HG02885 (cell line): ENCODE measurements at regions not wholly inside any gene's neighbourhood (a gene's known extent, or its start where the extent isn't known, plus 50 kb on each side); places are given as distances from the start of the nearest gene placed in this dataset.

Experiments used
- ATAC-seq: cut with Tn5 transposase; IDR thresholded peaks from one replicate; pipeline ENCODE4 v1.9.1; 2021; ENCODE audit warnings: mild to moderate bottlenecking; ENCODE audit not compliant: unreplicated experiment, poor library complexity

- no peak for ATAC-seq
These were observed 897.2 kb upstream of the INTU start for GRCh38 chr4:126735294-126736132.

DNA sequence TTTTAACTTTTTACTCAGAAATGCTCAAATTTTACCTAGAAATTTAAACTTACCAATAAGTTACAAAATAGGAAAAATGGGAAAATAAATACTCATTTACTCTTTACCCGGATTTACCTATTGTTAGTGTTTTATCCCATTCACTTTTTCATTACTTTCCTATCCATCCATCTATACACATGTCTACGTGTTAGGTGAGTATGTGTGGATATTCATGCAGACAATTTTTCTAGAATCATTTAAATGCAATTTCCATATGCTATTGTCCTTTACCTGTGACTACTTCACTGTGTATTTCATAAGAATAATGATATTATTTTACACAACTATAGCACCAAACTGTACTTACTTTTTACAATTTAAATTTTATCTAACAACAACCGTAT lies 896.6 kb upstream of the INTU start:
- no peak for ATAC-seq

DNA sequence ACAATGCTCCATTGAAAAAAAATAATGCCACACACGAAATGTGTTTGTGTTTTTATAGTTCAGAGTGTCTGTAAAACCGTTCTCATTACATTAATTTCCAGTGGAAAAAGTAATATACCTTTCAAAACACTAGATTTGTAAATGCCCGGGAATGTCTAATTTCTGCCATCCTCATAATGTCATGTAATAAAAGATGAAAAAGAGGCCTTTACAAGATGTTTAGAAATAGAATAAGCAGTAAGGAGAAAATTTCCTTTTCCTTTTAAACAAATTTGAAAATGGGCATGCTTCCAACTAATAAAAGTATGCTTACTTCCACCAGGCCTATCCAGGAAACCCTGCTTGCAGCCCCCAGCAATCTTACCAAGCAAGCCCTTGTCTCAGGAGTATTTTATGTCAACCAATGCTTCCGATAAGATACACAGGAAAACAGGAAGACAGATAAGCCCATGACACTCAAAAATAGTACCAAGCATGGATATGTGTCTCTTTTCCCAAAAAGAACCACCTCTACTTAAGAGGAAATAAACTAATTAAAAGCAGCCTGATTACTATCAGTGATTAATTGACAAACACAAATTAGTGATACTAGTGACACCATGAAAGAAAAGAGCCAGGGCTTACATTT lies 894.7 kb upstream of the INTU start:
- no peak for ATAC-seq

- ATAC-seq = no peak
These were observed 894.2 kb upstream of the INTU start for GRCh38 chr4:126738527-126738923.

GRCh38 chr4:126738926-126739325 lies 893.8 kb upstream of the INTU start:
- no peak for ATAC-seq

DNA sequence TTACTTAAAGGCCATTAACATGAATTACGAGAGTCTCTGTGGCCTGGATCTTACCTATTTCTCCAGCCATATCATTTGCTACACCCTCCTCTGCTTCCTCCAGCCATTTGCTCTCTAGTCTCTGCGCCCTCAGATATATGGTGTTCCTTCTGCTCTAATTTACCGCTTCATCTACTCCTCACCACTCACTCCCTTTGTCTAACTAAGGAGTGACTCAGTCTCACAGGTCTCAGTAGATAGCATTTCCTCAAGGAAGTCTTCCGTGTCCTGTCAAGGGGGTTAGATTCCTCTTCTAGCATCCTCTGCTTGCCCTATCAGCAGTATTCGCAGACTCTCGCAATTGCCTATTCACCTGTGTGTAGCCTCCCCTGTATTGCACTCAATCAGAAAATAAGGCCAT lies 892.1 kb upstream of the INTU start:
- no peak for ATAC-seq

- ATAC-seq = peak; percentile 72
These were observed 890.7 kb upstream of the INTU start for GRCh38 chr4:126742048-126742447.

DNA sequence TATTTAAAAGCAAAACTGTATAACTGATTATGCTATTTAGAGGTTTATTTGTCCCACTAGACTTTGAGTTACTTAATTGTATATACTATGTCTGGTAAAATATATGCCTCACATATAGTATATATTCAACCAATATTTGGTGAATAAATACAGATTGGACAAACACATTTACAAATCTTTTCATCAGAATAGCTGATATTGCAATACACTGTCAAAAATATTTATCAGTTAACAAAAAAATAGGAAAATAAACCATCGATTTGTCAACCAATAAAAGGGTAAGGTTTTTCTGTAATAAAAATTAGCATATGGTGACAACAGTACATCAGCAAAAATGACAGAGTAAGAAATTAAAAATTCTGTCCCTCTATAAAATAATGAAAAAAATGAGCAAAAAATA lies 889.9 kb upstream of the INTU start:
- no peak for ATAC-seq

GRCh38 chr4:126748736-126749135 lies 884.0 kb upstream of the INTU start:
- no peak for ATAC-seq

DNA sequence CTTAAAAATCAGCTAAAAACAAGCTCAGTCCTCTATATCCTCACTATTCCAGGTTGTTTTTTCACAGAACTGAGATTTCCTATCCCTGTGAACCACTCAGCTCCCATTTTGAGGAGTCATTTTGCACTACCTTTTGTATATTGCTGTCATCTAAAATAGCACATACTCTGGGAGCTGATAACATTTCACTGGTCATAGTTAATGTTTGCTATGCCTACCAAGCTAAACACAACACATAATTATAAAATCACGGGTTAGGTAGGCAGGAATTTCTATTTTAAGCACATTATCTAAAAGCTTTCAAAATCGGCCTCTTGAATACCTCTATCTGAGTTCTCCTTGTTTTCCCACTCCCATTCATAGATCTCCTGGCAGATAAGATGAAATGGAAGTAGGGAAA lies 882.0 kb upstream of the INTU start:
- ATAC-seq = no peak

DNA sequence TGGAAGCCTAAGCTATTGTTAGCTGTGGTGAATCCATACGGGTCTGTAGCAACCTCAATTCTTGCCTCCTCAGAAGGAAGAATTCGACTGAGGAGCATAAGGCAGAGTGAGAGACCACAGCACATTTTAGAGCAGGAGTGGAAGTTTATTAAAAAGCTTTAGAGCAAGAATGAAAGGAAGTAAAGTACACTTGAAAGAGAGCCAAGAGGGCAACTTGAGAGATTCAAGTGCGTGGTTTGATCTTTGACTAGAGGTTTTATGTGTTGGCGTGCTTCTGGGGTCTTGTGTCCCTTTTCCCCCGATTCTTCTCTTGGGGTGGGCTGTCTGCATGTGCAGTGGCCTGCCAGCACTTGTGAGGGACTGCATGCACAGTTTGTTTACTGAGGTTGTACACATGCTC lies 880.6 kb upstream of the INTU start:
- no peak for ATAC-seq

DNA sequence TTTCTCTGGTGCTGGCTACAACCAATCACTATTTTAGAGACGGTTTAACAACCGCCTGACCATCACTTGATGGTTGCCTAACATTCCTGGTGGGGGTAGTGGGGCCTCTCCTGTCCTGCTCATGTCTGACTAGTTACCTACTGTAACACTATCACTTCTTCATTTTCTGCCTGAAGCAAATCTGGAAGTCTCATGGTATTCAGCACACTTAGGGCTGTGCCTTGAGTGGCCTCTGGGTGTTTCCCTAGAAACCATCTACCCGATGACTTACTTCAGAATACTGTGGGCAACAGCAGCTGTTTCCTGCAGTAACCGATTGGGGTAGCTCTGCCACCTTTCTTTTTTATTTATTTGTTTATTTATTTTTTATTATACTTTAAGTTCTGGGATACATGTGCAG lies 880.1 kb upstream of the INTU start:
- no peak for ATAC-seq

GRCh38 chr4:126753592-126753991 lies 879.2 kb upstream of the INTU start:
- ATAC-seq = no peak

DNA sequence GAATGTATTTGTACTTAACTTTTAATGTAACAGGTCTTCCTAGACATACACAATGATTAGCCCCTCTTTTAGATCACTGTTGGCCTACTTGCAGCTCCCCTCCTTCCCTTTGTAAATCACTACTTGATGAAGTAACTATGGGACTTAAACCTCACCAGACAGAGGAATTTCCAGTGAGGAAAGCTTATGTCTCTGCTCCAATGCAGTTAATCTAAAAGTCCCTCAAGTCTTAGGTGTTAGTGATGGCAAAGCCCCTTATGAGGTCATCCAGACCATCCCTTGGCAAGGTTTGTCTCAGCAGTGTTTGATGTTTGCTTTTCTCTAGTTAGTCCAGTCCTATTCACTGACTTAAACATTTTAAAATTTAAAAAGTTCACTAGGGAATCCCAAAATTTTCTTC lies 877.3 kb upstream of the INTU start:
- no peak for ATAC-seq

GRCh38 chr4:126756050-126756829 lies 876.5 kb upstream of the INTU start:
- no peak for ATAC-seq

GRCh38 chr4:126757219-126757618 lies 875.5 kb upstream of the INTU start:
- no peak for ATAC-seq

DNA sequence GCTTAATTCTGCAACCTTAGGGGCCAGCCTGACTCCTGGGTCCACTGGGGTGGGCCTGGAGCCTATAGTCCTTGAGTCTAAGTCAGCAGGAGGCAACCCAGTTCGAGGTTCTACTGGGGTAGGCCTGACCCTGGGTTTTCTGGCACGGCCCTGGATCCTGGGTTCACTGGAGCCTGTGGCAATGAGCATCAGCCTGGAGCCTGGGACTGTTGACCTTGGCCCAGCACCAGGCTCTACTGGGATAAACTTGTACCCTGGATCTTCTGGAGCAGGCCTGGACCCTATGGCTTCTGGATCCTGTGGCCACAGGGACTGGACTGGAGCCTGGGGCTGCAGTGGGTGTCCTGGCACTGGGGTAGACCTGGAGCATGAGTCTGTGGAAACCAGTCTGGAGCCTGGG lies 874.3 kb upstream of the INTU start:
- no peak for ATAC-seq

- no peak for ATAC-seq
These were observed 870.7 kb upstream of the INTU start for GRCh38 chr4:126761947-126762662.

- ATAC-seq = no peak
These were observed 870.0 kb upstream of the INTU start for GRCh38 chr4:126762663-126763247.

- ATAC-seq = no peak
These were observed 866.5 kb upstream of the INTU start for GRCh38 chr4:126766241-126766640.
